Smooth muscle cell (in vitro differentiated cells): ENCODE measurements at regions not wholly inside any gene's neighbourhood (a gene's known extent, or its start where the extent isn't known, plus 50 kb on each side); places are given as distances from the start of the nearest gene placed in this dataset.

Experiments used
- DNase-seq: peaks from one replicate; lab custom pipeline; 2025; ENCODE audit not compliant: unreplicated experiment; lab: John Stamatoyannopoulos, UW
- H2AFZ ChIP-seq: fragments of 200-600 bp; sonication (generic); 2 replicates; pipeline ENCODE4 v1.6.0; 2016; ENCODE audit warnings: antibody characterized with exemption, low read depth, mild to moderate bottlenecking
- H3F3A ChIP-seq: fragments of 200-600 bp; sonication (generic); 2 replicates; pipeline ENCODE4 v1.6.0; 2017; ENCODE audit warnings: antibody characterized with exemption, low read depth
- H3K27ac ChIP-seq: fragments of 200-600 bp; sonication (generic); 2 replicates; pipeline ENCODE4 v1.5.1; 2016; ENCODE audit warnings: low read depth, mild to moderate bottlenecking
- H3K27me3 ChIP-seq: fragments of 200-600 bp; sonication (generic); 2 replicates; pipeline ENCODE4 v1.6.1; 2016; ENCODE audit warnings: low read depth, mild to moderate bottlenecking
- H3K36me3 ChIP-seq: fragments of 200-600 bp; sonication (generic); 2 replicates; pipeline ENCODE4 v1.5.1; 2016; ENCODE audit warnings: low read depth
- H3K4me1 ChIP-seq: fragments of 200-600 bp; sonication (generic); 2 replicates; pipeline ENCODE4 v1.5.1; 2016; ENCODE audit warnings: low read depth
- H3K4me2 ChIP-seq: fragments of 200-600 bp; sonication (generic); 2 replicates; pipeline ENCODE4 v1.6.0; 2016; ENCODE audit warnings: mild to moderate bottlenecking
- H3K4me3 ChIP-seq: fragments of 200-600 bp; sonication (generic); 2 replicates; pipeline ENCODE4 v1.5.1; 2016; ENCODE audit warnings: mild to moderate bottlenecking
- H3K79me2 ChIP-seq: fragments of 200-600 bp; sonication (generic); 2 replicates; pipeline ENCODE4 v1.6.0; 2016; ENCODE audit warnings: low read depth, mild to moderate bottlenecking
- H3K9ac ChIP-seq: fragments of 200-600 bp; sonication (generic); 2 replicates; pipeline ENCODE4 v1.6.0; 2016; ENCODE audit warnings: low read depth
- H3K9me3 ChIP-seq: fragments of 200-600 bp; sonication (generic); replicated peaks from 2 replicates; pipeline ENCODE4 v1.5.1; 2016; ENCODE audit warnings: low read depth
- H4K20me1 ChIP-seq: fragments of 200-600 bp; sonication (generic); 2 replicates; pipeline ENCODE4 v1.6.0; 2016; ENCODE audit warnings: low read depth
- WGBS: methylation state at CpG from one replicate; pipeline ENCODE4 v1.1.7; 2016; ENCODE audit warnings: low lambda C conversion rate; 5-methylcytosine and 5-hydroxymethylcytosine counted together
- TF ChIP-seq, protein P1 (sequence below): fragments of 200-600 bp; sonication (generic); IDR thresholded peaks from 2 replicates; pipeline ENCODE4 v1.5.1; 2017; ENCODE audit warnings: borderline replicate concordance, mild to moderate bottlenecking, antibody characterized with exemption; ENCODE audit not compliant: insufficient read depth, poor library complexity, severe bottlenecking

GRCh38 chr11:15711311-15711710 is 596.6 kb downstream of the INSC start:
- no peak for DNase-seq
- Histone ChIP-seq H3K4me2 (no peak overlapping the region), H3K27ac (no peak overlapping the region), H3K36me3 (no peaks in the 10 kb centered on the region), H2AFZ (no peak overlapping the region), H3K4me3 (no peak overlapping the region), H4K20me1 (no peaks in the 10 kb centered on the region), H3K9me3 (no peaks in the 10 kb centered on the region), H3F3A (no peaks in the 10 kb centered on the region), H3K9ac (no peak overlapping the region), H3K27me3 (no peaks in the 10 kb centered on the region), H3K4me1 (peaks cover 13% of the 10 kb centered on the region), H3K79me2 (no peaks in the 10 kb centered on the region)
- 45% methylated on average over 2 of the region's 2 CpGs for WGBS
- TF ChIP-seq, protein P1, sequence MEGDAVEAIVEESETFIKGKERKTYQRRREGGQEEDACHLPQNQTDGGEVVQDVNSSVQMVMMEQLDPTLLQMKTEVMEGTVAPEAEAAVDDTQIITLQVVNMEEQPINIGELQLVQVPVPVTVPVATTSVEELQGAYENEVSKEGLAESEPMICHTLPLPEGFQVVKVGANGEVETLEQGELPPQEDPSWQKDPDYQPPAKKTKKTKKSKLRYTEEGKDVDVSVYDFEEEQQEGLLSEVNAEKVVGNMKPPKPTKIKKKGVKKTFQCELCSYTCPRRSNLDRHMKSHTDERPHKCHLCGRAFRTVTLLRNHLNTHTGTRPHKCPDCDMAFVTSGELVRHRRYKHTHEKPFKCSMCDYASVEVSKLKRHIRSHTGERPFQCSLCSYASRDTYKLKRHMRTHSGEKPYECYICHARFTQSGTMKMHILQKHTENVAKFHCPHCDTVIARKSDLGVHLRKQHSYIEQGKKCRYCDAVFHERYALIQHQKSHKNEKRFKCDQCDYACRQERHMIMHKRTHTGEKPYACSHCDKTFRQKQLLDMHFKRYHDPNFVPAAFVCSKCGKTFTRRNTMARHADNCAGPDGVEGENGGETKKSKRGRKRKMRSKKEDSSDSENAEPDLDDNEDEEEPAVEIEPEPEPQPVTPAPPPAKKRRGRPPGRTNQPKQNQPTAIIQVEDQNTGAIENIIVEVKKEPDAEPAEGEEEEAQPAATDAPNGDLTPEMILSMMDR: no peak

DNA sequence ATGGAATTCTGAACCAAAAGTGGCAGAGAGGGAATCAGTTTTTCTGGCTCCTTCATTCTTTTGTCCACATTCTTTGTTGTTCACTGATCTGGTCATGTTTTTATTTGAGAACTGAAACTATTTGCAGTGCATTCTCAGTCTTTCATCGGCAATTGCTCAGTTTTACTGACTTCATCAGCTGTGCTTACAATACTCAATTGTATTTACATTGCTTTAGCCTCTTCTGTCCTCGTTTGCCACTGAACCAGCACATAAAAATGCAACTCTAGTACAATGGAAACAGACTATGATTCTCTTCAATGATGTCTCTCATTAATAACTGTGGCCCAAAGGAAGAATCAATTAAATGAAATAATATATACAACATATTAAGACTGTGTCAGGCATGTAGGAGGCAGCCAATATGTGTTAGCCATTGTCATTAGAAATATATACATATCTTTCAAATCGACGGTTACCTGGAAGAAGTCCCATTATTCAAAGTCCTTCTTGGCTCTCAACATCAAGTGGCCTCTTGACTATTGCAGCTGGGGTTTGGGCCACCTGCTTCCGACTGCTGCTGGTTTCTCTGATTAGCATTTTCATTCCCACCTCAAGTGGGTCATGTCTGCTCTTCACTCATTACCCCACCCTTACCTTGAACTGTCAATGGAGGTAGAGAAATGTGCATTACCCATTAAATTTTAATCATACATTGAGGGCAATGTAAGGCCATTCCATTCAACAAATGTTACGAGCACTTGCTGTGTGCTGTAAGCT is 600.1 kb downstream of the INSC start:
- no peaks in the 10 kb centered on the region for H3F3A ChIP-seq
- no peak overlapping the region for H3K4me3 ChIP-seq
- WGBS: 85% methylated on average over 6 of the region's 6 CpGs
- TF ChIP-seq, protein P1: no peak
- peaks cover 13% of the 10 kb centered on the region for H3K4me1 ChIP-seq
- H3K79me2 ChIP-seq: no peaks in the 10 kb centered on the region
- H3K27ac ChIP-seq: no peak overlapping the region
- H3K4me2 ChIP-seq: no peak overlapping the region
- no peak overlapping the region for H3K9ac ChIP-seq
- DNase-seq: no peak
- H2AFZ ChIP-seq: no peak overlapping the region
- H3K9me3 ChIP-seq: no peaks in the 10 kb centered on the region
- H4K20me1 ChIP-seq: no peaks in the 10 kb centered on the region
- no peaks in the 10 kb centered on the region for H3K27me3 ChIP-seq
- H3K36me3 ChIP-seq: no peaks in the 10 kb centered on the region

- Histone ChIP-seq H3K4me1 (peaks cover 3% of the 10 kb centered on the region), H2AFZ (no peak overlapping the region), H3K27ac (no peak overlapping the region), H4K20me1 (no peaks in the 10 kb centered on the region), H3K4me3 (no peak overlapping the region), H3F3A (no peaks in the 10 kb centered on the region), H3K27me3 (no peaks in the 10 kb centered on the region), H3K4me2 (no peak overlapping the region), H3K79me2 (no peaks in the 10 kb centered on the region), H3K36me3 (no peaks in the 10 kb centered on the region), H3K9ac (no peak overlapping the region), H3K9me3 (no peaks in the 10 kb centered on the region)
- TF ChIP-seq, protein P1: no peak
- WGBS: 38% methylated on average over 2 of the region's 2 CpGs
- no peak for DNase-seq
Measured at GRCh38 chr11:15716550-15716949, 601.8 kb downstream of the INSC start.

DNA sequence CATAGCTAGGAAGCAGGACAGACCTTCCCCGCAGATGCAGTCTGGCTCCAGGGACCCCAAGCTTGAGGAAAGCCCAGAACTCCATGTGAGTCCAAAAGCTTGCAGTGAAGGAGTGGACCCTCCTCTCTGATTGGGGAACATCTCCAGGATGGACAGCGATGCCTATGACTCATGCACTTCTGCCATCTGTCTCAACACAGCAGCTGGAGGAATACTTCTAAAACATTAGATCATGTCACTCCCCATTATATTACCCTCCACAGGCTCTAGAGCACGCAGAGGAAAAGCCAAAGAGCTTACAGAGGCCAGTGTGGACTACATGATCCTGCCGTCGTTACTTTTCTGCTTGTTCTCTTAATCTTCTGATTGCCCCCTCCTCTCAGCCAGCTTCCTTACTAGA is 605.7 kb downstream of the INSC start:
- peaks cover 3% of the 10 kb centered on the region for H3K4me1 ChIP-seq
- H3K9ac ChIP-seq: no peak overlapping the region
- TF ChIP-seq, protein P1: no peak
- no peaks in the 10 kb centered on the region for H3K79me2 ChIP-seq
- no peak overlapping the region for H3K27ac ChIP-seq
- no peaks in the 10 kb centered on the region for H4K20me1 ChIP-seq
- no peaks in the 10 kb centered on the region for H3K9me3 ChIP-seq
- no peak overlapping the region for H3K4me3 ChIP-seq
- no peaks in the 10 kb centered on the region for H3K27me3 ChIP-seq
- no peak overlapping the region for H3K4me2 ChIP-seq
- no peak for DNase-seq
- H3F3A ChIP-seq: no peaks in the 10 kb centered on the region
- H2AFZ ChIP-seq: no peak overlapping the region
- WGBS: 43% methylated on average over 5 of the region's 5 CpGs
- H3K36me3 ChIP-seq: no peaks in the 10 kb centered on the region
